Stimulated activated naive CD8-positive, alpha-beta T cell treated with anti-CD3 and anti-CD28 coated beads, Interleukin-15, Interleukin-2, amounts not matched to agents 100 U/mL and 50 U/mL, for 24 hours (primary cell): ENCODE measurements at regions not wholly inside any gene's neighbourhood (a gene's known extent, or its start where the extent isn't known, plus 50 kb on each side); places are given as distances from the start of the nearest gene placed in this dataset.
"Not testable (repeated sequence)": the region's sequence is repeated elsewhere in the genome, so short reads cannot be mapped to it uniquely, and the experiment has no call there.

Experiments used
- ATAC-seq: fragments of 150-1000 bp; cut with Tn5 transposase; one replicate; pipeline ENCODE4 v1.10.0; 2021
- DNase-seq: peaks from one replicate; pipeline ENCODE4 v3.0.0; 2021

DNA sequence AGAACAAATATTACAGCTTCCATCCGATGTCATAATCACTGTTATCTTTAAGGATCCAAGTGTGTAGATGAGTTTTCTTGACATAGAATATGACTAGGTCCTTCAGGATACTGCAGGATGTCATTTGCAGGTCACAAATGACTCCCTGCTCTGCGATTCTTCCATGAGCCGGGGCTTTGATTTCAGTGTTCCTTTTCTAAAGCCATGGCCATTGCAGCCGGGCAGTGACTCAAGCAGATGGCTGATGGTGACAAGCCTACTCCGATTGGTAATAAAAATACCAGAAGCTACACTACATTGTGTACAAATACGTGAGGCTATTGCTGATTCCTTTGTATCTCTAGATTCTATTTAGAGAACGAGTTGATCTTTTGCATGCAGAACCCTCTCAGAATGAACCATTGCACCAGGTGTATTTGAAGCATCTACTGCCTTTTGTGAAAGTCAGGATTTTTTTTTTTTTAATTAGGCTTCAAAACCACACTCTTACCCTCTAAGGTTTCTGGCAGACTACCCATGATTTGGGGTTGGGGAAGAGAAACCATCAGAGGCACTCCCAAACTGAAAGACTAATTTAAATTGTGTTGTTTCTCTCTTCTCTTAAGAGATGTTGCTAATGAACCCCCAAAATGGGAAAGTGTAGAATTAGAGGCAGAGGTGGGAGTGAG lies 271.0 kb upstream of the ADRA1B start:
- DNase-seq (no peak), ATAC-seq (no peak)

GRCh38 chr5:159650803-159651202 lies 265.5 kb upstream of the ADRA1B start:
- ATAC-seq (no peak), DNase-seq (no peak)

DNA sequence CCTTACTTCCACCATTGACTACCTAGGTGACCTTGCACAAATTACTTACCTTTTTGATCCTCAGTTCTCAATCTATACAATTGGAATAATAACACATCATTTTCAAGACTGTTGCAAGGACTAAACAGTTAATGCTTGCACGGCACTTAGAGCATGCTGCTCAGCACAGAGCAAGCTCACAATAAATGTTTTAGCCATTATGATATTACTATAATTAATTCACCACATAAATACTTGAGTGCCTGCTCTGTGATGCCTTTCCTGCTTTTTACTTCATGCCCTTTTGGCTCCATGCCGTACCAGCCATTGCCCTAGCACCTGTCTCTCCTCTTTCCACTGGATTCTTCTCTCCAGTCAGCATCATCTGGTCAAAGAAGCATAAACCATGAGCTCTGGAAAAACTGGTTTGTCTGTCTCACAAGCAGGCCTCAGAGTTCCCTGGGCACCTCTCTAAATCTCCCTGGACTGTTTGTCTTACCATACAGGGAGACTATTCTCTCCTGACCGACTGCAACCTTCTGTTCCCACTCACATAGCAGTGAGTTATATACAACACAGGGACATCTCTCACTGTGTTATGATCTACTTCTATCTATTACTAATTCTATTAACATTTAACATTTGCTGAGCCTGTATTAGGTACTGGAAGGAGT lies 260.4 kb upstream of the ADRA1B start:
- DNase-seq (no peak), ATAC-seq (no peak)

DNA sequence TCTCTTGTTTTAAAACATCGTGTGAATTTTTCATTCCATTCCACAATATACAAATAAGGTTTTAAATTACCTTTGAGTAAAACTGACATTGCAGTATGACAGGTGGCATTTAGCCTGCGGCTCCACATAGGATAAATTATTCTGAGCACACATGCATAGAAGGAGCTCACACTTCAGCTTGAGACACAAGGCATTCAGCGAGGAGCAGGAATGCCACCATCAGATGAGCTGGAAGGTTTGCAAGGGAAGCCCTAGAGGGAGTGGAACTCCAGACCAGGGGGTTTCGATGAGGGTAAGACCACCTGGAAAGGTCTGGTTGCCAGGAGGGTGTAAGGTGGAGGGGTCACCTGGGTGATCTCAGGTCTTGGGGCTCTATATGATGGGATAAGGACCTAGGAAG lies 259.0 kb upstream of the ADRA1B start:
- DNase-seq (no peak), ATAC-seq (no peak)

DNA sequence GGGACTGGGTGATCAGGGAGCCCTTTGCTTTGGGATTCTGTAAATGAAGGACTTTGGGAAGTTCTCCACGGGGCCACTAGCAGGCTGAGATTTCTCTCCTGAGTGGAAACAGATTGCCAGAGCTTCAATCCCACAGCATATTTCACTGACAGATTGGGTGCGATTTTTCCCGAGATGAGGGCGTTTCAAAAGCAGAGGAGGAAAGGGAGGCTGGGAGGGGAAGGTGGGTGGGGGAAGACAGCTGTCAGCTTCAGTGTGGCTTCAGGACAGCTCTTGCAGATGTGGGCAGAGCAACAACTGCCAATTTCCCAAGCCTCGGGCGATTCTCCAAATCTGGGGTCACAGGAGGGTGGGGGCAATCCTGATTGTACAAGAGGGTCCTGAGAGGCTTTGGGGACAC lies 258.5 kb upstream of the ADRA1B start:
- DNase-seq: no peak
- ATAC-seq: no peak

- DNase-seq (no peak), ATAC-seq (no peak)
Observed at GRCh38 chr5:159658266-159658925, 257.9 kb upstream of the ADRA1B start.

DNA sequence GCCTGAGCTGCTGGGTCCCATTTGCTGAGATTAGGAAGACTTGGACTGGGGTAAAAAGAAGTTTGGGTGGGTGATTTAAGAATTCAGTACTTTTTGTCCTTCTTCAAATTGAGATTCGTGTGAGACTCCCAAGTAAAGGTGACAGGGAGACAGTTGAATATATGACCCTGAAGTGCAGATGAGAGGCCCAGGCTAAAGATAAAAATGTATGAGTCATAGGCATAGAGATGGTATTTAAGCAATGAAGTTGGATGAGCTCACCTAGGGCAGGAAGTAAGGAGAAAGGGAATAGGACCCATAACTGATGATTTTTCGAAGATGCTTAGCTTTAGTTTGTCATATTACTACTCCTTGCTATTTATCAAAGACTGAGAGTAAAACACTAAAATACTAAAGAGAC lies 255.9 kb upstream of the ADRA1B start:
- ATAC-seq (no peak), DNase-seq (no peak)

GRCh38 chr5:159663986-159664385 lies 252.3 kb upstream of the ADRA1B start:
- DNase-seq: no peak
- no peak for ATAC-seq

- no peak for ATAC-seq
- no peak for DNase-seq
Observed at GRCh38 chr5:159667286-159667685, 249.0 kb upstream of the ADRA1B start.

GRCh38 chr5:159668556-159668955 lies 247.7 kb upstream of the ADRA1B start:
- ATAC-seq: no peak
- no peak for DNase-seq

GRCh38 chr5:159669559-159669958 lies 246.7 kb upstream of the ADRA1B start:
- DNase-seq (no peak), ATAC-seq (no peak)

DNA sequence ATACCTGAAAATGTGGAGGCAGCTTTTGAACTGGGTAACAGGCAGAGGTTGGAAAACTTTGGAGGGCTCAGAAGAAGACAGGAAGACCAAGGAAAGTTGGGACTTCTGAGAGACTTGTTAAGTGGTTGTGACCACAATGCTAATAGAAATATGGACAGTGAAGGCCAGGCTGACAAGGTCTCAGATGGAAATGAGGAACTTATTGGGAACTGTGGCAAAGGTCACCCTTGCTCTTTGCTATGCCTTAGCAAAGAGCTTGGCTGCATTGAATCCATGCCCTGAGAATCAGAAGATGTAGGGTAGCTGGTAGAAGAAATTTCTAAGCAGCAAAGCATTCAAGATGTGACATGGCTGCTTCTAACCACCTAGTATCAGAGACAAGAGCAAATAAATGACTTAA lies 244.4 kb upstream of the ADRA1B start:
- ATAC-seq: no peak
- no peak for DNase-seq

GRCh38 chr5:159673538-159673937 lies 242.7 kb upstream of the ADRA1B start:
- no peak for DNase-seq
- no peak for ATAC-seq

DNA sequence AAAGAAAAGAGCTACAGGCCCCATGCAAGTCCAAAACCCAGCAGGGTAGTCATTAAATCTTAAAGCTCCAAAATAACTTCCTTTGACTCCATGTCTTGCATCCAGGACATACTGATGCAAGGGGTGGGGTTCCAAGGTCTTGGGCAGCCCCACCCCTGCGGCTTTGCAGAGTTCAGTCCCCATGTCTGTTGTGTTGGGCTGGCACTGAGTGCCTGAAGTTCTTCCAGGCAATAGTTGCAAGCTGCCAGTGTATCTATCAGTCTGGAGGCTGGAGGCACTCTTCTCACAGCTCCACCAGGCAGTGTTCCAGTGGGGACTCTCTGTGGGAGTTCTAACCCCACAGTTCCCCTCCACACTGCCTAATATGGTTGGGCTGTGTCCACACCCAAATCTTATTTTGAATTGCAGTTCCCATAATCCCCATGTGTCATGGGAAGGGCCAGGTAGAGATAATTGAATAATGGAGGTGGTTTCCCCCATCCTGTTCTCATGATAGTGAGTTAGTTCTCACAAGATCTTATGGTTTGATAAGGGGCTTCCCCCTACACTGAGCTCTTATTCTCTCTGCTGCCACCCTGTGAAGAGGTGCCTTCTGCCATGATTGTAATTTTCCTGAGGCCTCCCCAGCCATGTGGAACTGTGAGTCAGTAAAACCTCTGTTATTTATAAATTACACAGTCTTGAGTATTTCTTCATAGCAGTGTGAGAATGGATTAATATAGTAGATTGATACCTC lies 237.5 kb upstream of the ADRA1B start:
- peak; percentile 83 for ATAC-seq

DNA sequence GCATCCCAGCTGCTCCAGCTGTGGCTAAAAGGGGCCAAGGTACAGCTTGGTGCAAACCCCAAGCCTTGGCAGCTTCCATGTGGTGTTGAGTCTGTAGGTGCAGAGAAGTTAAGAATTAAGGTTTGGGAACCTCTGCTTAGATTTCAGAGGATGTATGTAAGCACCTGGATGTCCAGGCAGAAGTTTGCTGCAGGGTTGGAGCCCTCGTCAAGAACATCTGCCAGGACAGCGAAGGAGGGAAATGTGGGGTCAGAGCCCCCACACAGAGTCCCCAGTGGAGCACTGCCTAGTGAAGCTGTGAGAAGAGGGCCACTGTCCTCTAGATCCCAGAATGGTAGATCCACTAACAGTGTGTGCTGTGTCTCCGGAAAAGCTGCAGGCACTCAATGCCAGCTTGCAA lies 236.2 kb upstream of the ADRA1B start:
- ATAC-seq: no peak
- no peak for DNase-seq

More for the DNA sequence above, 237.5 kb upstream of the ADRA1B start:
- DNase-seq: peak; percentile 5

DNA sequence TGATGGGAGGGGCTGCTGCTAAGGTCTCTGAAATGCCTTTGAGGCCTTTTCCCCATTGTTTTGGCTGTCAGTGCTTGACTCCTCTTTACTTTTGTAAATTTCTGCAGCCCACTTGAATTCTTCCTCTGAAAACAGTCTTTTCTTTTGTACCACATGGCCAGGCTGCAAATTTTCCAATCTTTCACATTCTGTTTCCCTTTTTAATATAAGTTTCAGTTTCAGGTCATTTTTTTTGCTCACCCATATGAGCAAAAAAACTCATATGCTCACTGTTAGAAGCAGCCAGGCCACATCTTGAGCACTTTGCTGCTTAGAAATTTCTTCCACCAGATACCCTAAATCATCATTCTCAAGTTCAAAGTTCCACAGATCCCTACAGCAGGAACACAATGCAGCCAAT lies 234.6 kb upstream of the ADRA1B start:
- no peak for ATAC-seq

GRCh38 chr5:159682623-159683022 lies 233.7 kb upstream of the ADRA1B start:
- DNase-seq: no peak

More for the DNA sequence above, 234.6 kb upstream of the ADRA1B start:
- no peak for DNase-seq

GRCh38 chr5:159687892-159688291 lies 228.4 kb upstream of the ADRA1B start:
- ATAC-seq, DNase-seq: not testable (repeated sequence)

More at GRCh38 chr5:159682623-159683022, 233.7 kb upstream of the ADRA1B start:
- no peak for ATAC-seq

DNA sequence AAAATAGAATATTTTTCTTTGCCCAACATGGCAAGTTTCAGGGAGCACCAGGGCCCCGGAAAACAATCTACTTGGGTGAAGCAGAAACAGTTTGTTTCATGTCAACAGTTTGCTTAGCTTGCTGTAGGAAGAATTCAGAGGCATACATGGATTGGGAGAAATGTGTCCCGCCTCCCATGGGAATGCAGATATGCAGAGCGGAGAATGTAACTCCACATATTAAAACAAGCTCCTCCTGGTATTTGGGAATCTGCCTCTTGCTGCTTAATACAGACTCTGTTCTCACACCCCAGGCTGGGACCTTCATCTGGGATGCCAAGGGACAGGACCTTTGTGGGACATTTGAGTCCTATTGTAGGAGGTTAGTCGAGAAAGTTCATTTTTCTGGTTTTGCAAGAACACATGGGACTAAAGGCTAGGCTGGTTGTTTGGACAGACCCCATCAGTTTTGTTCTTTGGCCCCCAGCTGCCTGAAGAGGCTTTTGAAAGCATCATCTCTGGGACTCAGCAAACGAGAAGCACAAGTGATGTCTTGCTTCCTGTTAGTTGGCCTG lies 220.5 kb upstream of the ADRA1B start:
- DNase-seq (no peak), ATAC-seq (no peak)

DNA sequence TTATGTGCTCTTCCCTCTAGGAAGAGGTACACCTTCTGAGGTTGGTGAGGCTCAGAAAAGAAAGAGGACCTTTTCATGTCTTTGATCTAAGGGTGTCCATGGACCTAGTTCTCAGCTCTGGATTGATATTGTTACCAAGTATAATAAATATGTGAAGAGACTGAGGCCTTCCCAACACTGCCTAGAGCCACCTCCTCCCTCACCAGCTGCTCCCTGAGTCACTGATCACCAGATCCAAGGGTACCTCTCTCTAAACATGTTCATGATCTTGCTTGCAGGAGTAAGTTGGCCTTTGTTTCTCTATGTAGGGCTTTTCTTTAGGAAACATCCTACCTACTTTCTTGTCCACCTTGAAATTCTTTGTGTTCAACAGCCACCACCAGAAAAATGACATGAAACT lies 218.8 kb upstream of the ADRA1B start:
- ATAC-seq (no peak), DNase-seq (no peak)

DNA sequence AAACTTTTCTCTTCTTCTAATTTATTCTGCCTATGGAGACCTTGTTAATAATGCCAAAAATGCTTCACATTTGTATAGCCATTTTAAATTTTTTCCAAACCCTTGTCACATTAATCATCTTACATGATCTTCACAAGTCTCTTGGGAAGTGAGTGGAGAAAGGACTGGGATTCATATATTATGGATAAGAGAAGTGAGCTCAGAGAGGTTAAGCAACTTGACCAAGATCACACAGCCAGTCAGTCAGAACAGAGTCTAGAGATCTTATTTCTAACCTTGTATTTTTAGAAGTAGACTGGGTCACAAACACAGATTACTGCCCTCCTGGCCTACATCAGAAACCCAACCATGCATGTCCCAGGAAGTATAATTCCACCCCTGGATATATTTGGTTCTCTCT lies 218.0 kb upstream of the ADRA1B start:
- DNase-seq (no peak), ATAC-seq (no peak)

- ATAC-seq (no peak), DNase-seq (no peak)
Observed at GRCh38 chr5:159700016-159700415, 216.3 kb upstream of the ADRA1B start.

- DNase-seq (no peak), ATAC-seq (no peak)
Observed at GRCh38 chr5:159702301-159702700, 214.0 kb upstream of the ADRA1B start.
